Thyroid gland (tissue), 4 donors: ENCODE measurements at regions not wholly inside any gene's neighbourhood (a gene's known extent, or its start where the extent isn't known, plus 50 kb on each side); places are given as distances from the start of the nearest gene placed in this dataset.

Experiments
- CTCF ChIP-seq, 6 experiments: fragments of 200-600 bp in 3 of 6; fragments of 450-650 bp in 3 of 6; sonication (generic) in 3 of 6; IDR thresholded peaks; one replicate each; pipeline ENCODE4 v1.5.1; 2016 to 2019; ENCODE audit warnings: antibody characterized with exemption in 6 of 6, mild to moderate bottlenecking in 2 of 6, inconsistent platforms in 1 of 6, moderate library complexity in 1 of 6
- POLR2A ChIP-seq, 2 donors: fragments of 450-650 bp; IDR thresholded peaks; one replicate each; pipeline ENCODE4 v1.6.1; 2017; ENCODE audit warnings: antibody characterized with exemption in 2 of 2, mild to moderate bottlenecking in 2 of 2, moderate library complexity in 1 of 2

GRCh38 chr6:144548536-144548935 lies 263.4 kb downstream of the UTRN start:
- TF ChIP-seq CTCF (IDR thresholded peaks at IDR 0.05) (no peak), POLR2A (IDR thresholded peaks at IDR 0.05) (no peak)
